ENCODE measurements at regions not wholly inside any gene's neighbourhood (a gene's known extent, or its start where the extent isn't known, plus 50 kb on each side); places are given as distances from the start of the nearest gene placed in this dataset.
"Not testable (repeated sequence)": the region's sequence is repeated elsewhere in the genome, so short reads cannot be mapped to it uniquely, and the experiment has no call there.

DNA sequence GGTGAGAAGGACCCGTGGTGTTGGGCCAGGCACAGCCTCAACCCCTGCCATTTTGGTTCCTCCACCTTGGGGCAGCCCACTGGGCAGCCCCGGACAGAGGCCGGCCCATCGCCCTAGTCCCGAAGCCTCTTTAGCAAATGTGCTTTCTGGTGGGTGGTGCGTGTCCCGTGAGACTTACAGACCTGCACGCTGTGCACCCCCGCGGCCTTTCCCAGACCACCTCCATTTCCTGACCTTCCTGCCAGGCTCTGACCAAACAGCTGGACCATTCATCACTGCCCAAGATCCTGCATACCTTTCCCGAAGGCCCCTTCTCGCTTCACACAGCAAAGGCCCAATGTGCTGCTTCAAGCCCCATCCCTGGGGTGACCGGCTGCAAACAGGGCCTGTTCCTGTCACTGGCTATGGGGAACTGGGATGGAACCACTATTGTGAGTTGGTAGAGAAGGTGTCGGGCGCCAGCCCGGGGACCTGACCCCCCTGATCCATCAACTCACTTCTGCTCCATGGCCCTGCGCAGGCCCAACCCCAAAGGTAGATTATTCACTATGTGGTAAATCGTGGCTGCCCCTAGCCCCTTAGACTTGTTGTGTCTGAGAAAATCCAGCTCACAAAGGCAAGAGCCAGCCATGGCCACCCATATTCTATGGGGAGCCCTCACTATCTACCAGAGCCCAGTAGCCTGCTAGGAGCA, 341.0 kb downstream of the EIPR1 start:
- H3K27me3 Mint-ChIP-seq = no peaks in the 10 kb centered on the region
- H3K4me3 Mint-ChIP-seq = no peak overlapping the region
- H3K9me3 Mint-ChIP-seq = no peaks in the 10 kb centered on the region
- H3K27ac Mint-ChIP-seq = no peak overlapping the region
- DNase-seq = no peak
- no peaks in the 10 kb centered on the region for H3K4me1 Mint-ChIP-seq
- H3K36me3 Mint-ChIP-seq (ENCODE audit: low read depth) = no peaks in the 10 kb centered on the region
- intact Hi-C loops (cut with micrococcal nuclease) = no loop called here

DNA sequence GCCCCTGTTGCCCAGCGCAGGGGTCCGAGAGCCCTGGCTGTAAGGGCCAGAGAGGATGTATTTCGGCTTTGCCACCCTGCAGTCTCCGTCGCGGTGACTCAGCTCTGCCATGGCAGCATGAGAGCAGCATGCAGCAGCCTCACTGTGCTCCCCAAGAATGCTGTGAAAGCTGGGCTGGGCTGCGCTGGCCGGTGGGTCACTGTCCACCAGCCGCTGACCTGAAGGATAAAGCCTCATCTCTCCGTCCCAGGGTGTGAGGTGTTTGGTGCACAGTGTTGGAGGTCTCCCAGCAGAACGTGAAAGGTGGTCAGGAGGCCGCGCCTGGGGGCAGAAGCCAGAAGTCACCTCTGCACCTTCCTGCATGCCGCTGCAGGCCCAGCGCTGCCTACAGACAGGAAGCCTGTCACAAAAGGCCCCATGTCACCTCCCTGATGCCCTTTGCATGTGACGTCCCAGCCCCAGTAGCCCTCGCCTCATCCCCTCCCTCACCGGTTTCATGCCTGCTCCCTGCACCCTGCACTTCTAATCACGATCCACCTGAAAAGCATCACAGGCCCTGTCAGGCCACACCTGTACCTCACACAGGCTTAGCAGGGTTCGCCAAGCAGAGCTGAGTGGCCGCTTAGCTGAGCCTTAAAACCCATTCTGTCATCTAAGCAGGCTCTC, 342.1 kb downstream of the EIPR1 start:
- no peaks in the 10 kb centered on the region for H3K4me1 Mint-ChIP-seq
- no peak overlapping the region for H3K27ac Mint-ChIP-seq
- intact Hi-C loops (cut with micrococcal nuclease) = no loop called here
- H3K9me3 Mint-ChIP-seq = no peaks in the 10 kb centered on the region
- no peak overlapping the region for H3K4me3 Mint-ChIP-seq
- H3K36me3 Mint-ChIP-seq (ENCODE audit: low read depth) = no peaks in the 10 kb centered on the region
- no peaks in the 10 kb centered on the region for H3K27me3 Mint-ChIP-seq
- DNase-seq = no peak

DNA sequence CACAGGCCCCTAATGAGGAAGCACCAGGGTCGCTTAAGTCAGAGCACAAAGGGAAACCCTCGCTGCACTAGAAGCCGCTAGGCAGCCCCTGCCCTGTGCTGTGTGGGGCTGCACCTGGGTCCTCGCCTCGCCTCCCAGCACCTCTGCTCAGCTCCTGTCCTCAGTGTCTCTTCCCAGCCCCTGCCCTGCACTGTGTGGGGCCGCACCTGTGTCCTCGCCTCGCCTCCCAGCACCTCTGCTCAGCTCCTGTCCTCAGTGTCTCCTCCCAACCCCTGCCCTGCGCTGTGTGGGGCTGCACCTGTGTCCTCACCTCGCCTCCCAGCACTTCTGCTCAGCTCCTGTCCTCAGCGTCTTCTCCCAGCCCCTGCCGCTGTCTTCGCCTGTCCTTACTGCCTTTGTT, 342.8 kb downstream of the EIPR1 start:
- H3K36me3 Mint-ChIP-seq (ENCODE audit: low read depth) = no peaks in the 10 kb centered on the region
- no peaks in the 10 kb centered on the region for H3K9me3 Mint-ChIP-seq
- H3K4me3 Mint-ChIP-seq = no peak overlapping the region
- intact Hi-C loops (cut with micrococcal nuclease) = no loop called here
- H3K27me3 Mint-ChIP-seq = no peaks in the 10 kb centered on the region
- no peak for DNase-seq
- no peak overlapping the region for H3K27ac Mint-ChIP-seq
- H3K4me1 Mint-ChIP-seq = no peaks in the 10 kb centered on the region

GRCh38 chr2:3034396-3034795, 343.2 kb downstream of the EIPR1 start:
- Mint-ChIP-seq H3K4me3 (no peak overlapping the region), H3K27ac (no peak overlapping the region), H3K9me3 (no peaks in the 10 kb centered on the region), H3K4me1 (no peaks in the 10 kb centered on the region), H3K36me3 (ENCODE audit: low read depth) (no peaks in the 10 kb centered on the region), H3K27me3 (no peaks in the 10 kb centered on the region)
- no peak for DNase-seq
- intact Hi-C loops (cut with micrococcal nuclease) = no loop called here

- no peaks in the 10 kb centered on the region for H3K36me3 Mint-ChIP-seq (ENCODE audit: low read depth)
- no peaks in the 10 kb centered on the region for H3K9me3 Mint-ChIP-seq
- H3K27ac Mint-ChIP-seq = no peak overlapping the region
- no peak for DNase-seq
- no peaks in the 10 kb centered on the region for H3K4me1 Mint-ChIP-seq
- intact Hi-C loops (cut with micrococcal nuclease) = no loop called here
- H3K4me3 Mint-ChIP-seq = no peak overlapping the region
- no peaks in the 10 kb centered on the region for H3K27me3 Mint-ChIP-seq
Measured at GRCh38 chr2:3033315-3033714, 344.3 kb downstream of the EIPR1 start.

DNA sequence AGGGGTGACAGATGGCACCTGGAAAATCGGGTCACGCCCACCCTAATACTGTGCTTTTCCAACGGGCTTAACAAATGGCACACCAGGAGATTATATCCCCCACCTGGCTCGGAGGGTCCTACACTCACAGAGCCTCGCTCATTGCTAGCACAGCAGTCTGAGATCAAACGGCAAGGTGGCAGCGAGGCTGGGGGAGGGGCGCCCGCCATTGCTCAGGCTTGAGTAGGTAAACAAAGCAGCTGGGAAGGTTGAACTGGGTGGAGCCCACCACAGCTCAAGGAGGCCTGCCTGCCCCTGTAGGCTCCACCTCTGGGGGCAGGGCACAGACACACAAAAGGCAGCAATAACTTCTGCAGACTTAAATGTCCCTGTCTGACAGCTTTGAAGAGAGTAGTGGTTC, 346.8 kb downstream of the EIPR1 start:
- H3K4me1 Mint-ChIP-seq; H3K36me3 Mint-ChIP-seq (ENCODE audit: low read depth); H3K27me3 Mint-ChIP-seq; H3K4me3 Mint-ChIP-seq; H3K27ac Mint-ChIP-seq; intact Hi-C loops (cut with micrococcal nuclease); DNase-seq; H3K9me3 Mint-ChIP-seq: not testable (repeated sequence)

DNA sequence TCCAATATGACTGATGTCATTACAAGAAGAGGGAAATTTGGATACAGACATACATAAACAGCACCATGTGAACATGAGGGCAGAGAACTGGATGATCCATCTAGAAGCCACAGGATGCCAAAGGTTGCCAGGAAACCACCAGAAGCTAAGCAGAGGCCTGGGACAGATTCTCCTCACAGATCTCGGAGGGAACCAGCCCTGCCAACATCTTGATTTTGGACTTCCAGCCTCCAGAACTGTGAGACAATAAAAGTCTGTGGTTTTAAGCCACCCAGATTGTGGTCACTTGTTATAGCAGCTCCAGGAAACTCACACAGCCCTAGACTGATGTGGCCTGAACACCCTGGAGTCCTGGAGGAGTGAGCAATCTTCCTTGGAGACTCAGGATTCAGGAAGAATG, 351.6 kb downstream of the EIPR1 start:
- no peak for DNase-seq
- H3K4me1 Mint-ChIP-seq = no peaks in the 10 kb centered on the region
- H3K27me3 Mint-ChIP-seq = no peaks in the 10 kb centered on the region
- H3K4me3 Mint-ChIP-seq = no peak overlapping the region
- intact Hi-C loops (cut with micrococcal nuclease) = no loop called here
- no peak overlapping the region for H3K27ac Mint-ChIP-seq
- no peaks in the 10 kb centered on the region for H3K9me3 Mint-ChIP-seq
- no peaks in the 10 kb centered on the region for H3K36me3 Mint-ChIP-seq (ENCODE audit: low read depth)

DNA sequence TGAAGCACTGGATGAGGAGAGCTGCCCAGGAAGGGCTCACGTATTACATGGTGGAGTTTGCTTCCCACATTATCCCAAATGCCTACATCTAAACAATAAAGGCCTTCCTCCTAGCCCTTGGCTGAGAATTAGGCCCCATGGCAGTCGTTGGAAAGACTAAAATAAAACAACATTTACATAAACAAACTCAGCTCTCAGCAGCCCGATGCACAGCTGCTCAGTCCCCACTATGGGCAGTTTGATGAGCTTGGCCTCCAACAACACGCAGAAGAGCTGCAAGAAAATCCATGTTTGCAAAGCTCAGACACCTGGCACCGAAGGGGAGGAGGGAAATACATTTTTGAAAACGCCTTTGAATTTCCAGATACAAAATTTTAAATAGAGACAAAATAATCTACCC, 352.4 kb downstream of the EIPR1 start:
- Mint-ChIP-seq H3K9me3 (no peaks in the 10 kb centered on the region), H3K27me3 (no peaks in the 10 kb centered on the region), H3K4me1 (no peaks in the 10 kb centered on the region), H3K36me3 (ENCODE audit: low read depth) (no peaks in the 10 kb centered on the region), H3K27ac (no peak overlapping the region), H3K4me3 (no peak overlapping the region)
- intact Hi-C loops (cut with micrococcal nuclease) = no loop called here
- peak; percentile 19 for DNase-seq

GRCh38 chr2:3024401-3024935, 353.1 kb downstream of the EIPR1 start:
- H3K4me3 Mint-ChIP-seq = no peak overlapping the region
- no peaks in the 10 kb centered on the region for H3K36me3 Mint-ChIP-seq (ENCODE audit: low read depth)
- H3K27me3 Mint-ChIP-seq = no peaks in the 10 kb centered on the region
- peak; percentile 26 for DNase-seq
- no peaks in the 10 kb centered on the region for H3K9me3 Mint-ChIP-seq
- intact Hi-C loops (cut with micrococcal nuclease) = no loop called here
- H3K27ac Mint-ChIP-seq = no peak overlapping the region
- H3K4me1 Mint-ChIP-seq = no peaks in the 10 kb centered on the region

- Mint-ChIP-seq H3K36me3 (ENCODE audit: low read depth) (no peaks in the 10 kb centered on the region), H3K9me3 (no peaks in the 10 kb centered on the region), H3K27me3 (no peaks in the 10 kb centered on the region), H3K27ac (no peak overlapping the region), H3K4me1 (no peaks in the 10 kb centered on the region), H3K4me3 (no peak overlapping the region)
- intact Hi-C loops (cut with micrococcal nuclease) = no loop called here
- peak; percentile 23 for DNase-seq
Measured at GRCh38 chr2:3023531-3023930, 354.1 kb downstream of the EIPR1 start.

DNA sequence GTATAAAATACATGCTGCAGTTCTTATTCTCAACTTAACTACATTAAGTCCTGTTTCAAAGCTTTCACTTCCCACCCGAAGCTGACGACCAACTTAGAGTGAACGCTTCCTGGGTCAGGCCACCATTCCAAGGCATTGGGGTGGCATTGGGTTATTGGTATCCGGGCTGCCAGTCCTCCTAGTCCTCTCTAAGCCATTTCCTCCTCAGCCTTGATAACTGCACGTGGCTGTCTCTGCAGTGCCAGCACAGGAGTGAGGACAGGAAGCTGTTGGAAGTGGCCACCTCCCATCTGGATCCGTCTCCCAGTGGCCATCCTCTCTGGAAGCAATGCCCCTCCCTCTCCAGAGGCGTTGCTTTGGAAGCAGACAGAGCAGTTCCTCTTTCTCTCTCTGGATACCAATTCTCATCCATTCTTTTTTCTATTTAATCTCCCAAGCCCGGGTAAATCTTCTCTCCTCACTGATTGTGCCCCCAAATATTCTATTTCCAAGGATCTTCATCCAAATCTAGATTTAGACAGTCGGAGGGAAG, 354.7 kb downstream of the EIPR1 start:
- no peak overlapping the region for H3K27ac Mint-ChIP-seq
- no peaks in the 10 kb centered on the region for H3K9me3 Mint-ChIP-seq
- intact Hi-C loops (cut with micrococcal nuclease) = no loop called here
- H3K4me3 Mint-ChIP-seq = no peak overlapping the region
- no peaks in the 10 kb centered on the region for H3K27me3 Mint-ChIP-seq
- no peaks in the 10 kb centered on the region for H3K36me3 Mint-ChIP-seq (ENCODE audit: low read depth)
- peak; percentile 17 for DNase-seq
- no peaks in the 10 kb centered on the region for H3K4me1 Mint-ChIP-seq

- H3K9me3 Mint-ChIP-seq = no peaks in the 10 kb centered on the region
- H3K4me3 Mint-ChIP-seq = no peak overlapping the region
- no peaks in the 10 kb centered on the region for H3K27me3 Mint-ChIP-seq
- intact Hi-C loops (cut with micrococcal nuclease) = no loop called here
- no peaks in the 10 kb centered on the region for H3K4me1 Mint-ChIP-seq
- H3K27ac Mint-ChIP-seq = no peak overlapping the region
- H3K36me3 Mint-ChIP-seq (ENCODE audit: low read depth) = no peaks in the 10 kb centered on the region
- DNase-seq = no peak
Measured at GRCh38 chr2:3021720-3022119, 355.9 kb downstream of the EIPR1 start.

- peaks cover 4% of the 10 kb centered on the region for H3K9me3 Mint-ChIP-seq
- peak; percentile 23 for DNase-seq
- H3K4me1 Mint-ChIP-seq = no peaks in the 10 kb centered on the region
- peaks cover 2% of the 10 kb centered on the region for H3K27me3 Mint-ChIP-seq
- no peak overlapping the region for H3K4me3 Mint-ChIP-seq
- no peaks in the 10 kb centered on the region for H3K36me3 Mint-ChIP-seq (ENCODE audit: low read depth)
- H3K27ac Mint-ChIP-seq = no peak overlapping the region
- intact Hi-C loops (cut with micrococcal nuclease) = no loop called here
Measured at GRCh38 chr2:3010001-3010400, 367.6 kb downstream of the EIPR1 start.

DNA sequence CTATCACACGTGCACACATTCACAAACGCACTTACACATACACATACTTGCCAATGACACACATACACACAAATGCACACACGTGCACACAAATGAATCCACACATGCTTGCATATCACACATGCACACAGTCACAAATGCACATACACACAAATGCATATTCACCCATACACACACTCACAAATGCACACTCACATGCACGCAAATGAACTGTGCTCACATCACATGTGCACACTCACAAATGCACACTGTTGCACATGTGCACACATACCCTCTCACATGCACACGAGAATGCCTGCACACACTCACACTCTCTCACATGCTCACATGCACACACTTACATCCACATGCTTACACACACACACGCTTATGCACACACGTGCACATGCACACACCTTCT, 368.1 kb downstream of the EIPR1 start:
- Mint-ChIP-seq H3K36me3 (ENCODE audit: low read depth) (no peaks in the 10 kb centered on the region), H3K4me1 (no peaks in the 10 kb centered on the region), H3K9me3 (peaks cover 4% of the 10 kb centered on the region), H3K27ac (no peak overlapping the region), H3K4me3 (no peak overlapping the region), H3K27me3 (peaks cover 2% of the 10 kb centered on the region)
- intact Hi-C loops (cut with micrococcal nuclease) = no loop called here
- DNase-seq = peak; percentile 35
